ENCODE measurements at regions not wholly inside any gene's neighbourhood (a gene's known extent, or its start where the extent isn't known, plus 50 kb on each side); places are given as distances from the start of the nearest gene placed in this dataset.
"Not testable (repeated sequence)": the region's sequence is repeated elsewhere in the genome, so short reads cannot be mapped to it uniquely, and the experiment has no call there.

DNA sequence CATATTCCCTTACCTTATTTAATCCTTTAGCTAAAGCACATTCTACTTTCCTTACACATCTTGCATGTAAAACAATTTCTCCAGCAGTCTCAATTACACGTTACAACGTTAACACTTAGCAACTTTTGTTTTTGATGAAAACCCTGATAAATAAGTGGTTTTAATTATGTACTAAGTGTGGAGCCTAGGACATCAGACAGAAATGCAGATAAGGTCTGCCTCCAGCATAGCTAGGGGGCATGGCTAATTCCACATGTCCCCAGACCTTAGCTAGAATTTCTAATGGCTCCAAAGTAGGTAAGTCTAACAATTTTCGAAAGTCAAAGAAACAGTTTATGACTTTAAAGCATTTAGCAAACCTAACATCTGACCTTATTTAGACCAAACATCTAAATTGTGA, 77.4 kb upstream of the TERB2 start:
- H3K4me3 ChIP-seq (ENCODE audit: low read depth, low read length), result no peak overlapping the region
- H3K27ac ChIP-seq, result no peak overlapping the region
- no peaks in the 10 kb centered on the region for H3K36me3 ChIP-seq (replicated peaks)
- H3K27me3 ChIP-seq (replicated peaks), result no peaks in the 10 kb centered on the region
- TF ChIP-seq, protein P1, sequence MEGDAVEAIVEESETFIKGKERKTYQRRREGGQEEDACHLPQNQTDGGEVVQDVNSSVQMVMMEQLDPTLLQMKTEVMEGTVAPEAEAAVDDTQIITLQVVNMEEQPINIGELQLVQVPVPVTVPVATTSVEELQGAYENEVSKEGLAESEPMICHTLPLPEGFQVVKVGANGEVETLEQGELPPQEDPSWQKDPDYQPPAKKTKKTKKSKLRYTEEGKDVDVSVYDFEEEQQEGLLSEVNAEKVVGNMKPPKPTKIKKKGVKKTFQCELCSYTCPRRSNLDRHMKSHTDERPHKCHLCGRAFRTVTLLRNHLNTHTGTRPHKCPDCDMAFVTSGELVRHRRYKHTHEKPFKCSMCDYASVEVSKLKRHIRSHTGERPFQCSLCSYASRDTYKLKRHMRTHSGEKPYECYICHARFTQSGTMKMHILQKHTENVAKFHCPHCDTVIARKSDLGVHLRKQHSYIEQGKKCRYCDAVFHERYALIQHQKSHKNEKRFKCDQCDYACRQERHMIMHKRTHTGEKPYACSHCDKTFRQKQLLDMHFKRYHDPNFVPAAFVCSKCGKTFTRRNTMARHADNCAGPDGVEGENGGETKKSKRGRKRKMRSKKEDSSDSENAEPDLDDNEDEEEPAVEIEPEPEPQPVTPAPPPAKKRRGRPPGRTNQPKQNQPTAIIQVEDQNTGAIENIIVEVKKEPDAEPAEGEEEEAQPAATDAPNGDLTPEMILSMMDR (IDR thresholded peaks at IDR 0.05; ENCODE audit: low read depth, low read length, missing control alignments), result no peak
- in situ Hi-C loops (cut with HindIII; ENCODE audit: low pct_ligation_motif_present, low sequenced_read_pairs), result no loop called here
- DNase-seq, result no peak

DNA sequence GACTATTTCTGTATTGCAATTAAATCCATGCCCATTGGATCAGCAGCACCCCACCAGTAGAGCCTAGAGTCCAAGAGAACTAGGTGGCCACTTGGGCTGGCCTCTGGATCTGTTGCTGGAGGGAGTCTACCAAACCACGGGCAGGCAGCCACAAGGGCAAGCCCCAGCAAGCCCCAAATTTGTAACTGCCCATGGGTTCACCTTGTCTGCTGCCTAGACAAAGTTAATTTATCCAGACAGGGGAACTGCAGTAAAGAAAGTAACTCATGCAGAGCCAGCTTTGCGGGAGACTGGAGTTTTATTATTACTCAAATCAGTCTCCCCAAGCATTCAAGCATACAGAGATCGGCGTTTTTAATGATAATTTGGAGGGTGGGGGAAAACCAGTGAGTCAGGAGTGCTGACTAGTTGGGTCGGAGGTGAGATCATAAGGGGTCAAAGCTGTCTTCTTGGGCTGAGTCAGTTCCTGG, 74.0 kb upstream of the TERB2 start:
- Histone ChIP-seq H3K4me3 (ENCODE audit: low read depth, low read length) (no peak overlapping the region), H3K27me3 (replicated peaks) (no peaks in the 10 kb centered on the region), H3K27ac (no peak overlapping the region), H3K36me3 (replicated peaks) (no peaks in the 10 kb centered on the region)
- DNase-seq, result no peak
- in situ Hi-C loops (cut with HindIII; ENCODE audit: low pct_ligation_motif_present, low sequenced_read_pairs), result no loop called here
- TF ChIP-seq, protein P1 (IDR thresholded peaks at IDR 0.05; ENCODE audit: low read depth, low read length, missing control alignments), result no peak

DNA sequence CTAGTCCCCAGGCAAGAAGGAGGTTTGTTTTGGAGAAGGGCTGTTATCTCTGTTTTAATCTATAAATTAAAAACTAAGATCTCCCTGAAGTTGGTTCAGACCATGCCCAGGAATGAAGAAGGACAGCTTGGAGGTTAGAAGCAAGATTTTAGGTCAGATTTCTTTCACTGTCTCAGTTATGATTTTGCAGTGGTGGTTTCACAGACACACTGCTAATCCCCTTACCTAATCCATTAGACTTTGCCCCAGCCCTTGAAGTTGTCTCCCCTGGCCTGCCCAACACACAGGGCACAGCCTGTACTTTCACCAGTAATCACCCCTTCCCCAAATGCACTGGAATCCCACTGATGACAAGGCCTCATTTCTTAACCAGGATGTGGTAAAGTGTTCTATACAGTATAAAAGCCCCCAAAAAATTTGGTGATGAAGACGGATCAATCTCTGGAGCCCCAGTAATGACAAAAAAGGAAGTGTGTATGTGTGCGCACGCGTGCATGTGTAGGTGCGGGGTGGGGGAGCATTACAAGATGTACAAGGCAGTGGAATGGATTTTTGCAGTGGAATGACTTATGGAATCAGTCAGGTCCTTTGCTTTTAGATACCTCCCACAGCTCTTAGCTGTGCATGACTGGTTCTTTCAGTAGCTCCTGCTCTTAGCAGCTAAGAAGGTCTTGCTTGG, 73.1 kb upstream of the TERB2 start:
- Histone ChIP-seq H3K4me3 (ENCODE audit: low read depth, low read length) (no peak overlapping the region), H3K27me3 (replicated peaks) (no peaks in the 10 kb centered on the region), H3K36me3 (replicated peaks) (no peaks in the 10 kb centered on the region), H3K27ac (no peak overlapping the region)
- TF ChIP-seq, protein P1 (IDR thresholded peaks at IDR 0.05; ENCODE audit: low read depth, low read length, missing control alignments), result no peak
- in situ Hi-C loops (cut with HindIII; ENCODE audit: low pct_ligation_motif_present, low sequenced_read_pairs), result no loop called here
- no peak for DNase-seq

DNA sequence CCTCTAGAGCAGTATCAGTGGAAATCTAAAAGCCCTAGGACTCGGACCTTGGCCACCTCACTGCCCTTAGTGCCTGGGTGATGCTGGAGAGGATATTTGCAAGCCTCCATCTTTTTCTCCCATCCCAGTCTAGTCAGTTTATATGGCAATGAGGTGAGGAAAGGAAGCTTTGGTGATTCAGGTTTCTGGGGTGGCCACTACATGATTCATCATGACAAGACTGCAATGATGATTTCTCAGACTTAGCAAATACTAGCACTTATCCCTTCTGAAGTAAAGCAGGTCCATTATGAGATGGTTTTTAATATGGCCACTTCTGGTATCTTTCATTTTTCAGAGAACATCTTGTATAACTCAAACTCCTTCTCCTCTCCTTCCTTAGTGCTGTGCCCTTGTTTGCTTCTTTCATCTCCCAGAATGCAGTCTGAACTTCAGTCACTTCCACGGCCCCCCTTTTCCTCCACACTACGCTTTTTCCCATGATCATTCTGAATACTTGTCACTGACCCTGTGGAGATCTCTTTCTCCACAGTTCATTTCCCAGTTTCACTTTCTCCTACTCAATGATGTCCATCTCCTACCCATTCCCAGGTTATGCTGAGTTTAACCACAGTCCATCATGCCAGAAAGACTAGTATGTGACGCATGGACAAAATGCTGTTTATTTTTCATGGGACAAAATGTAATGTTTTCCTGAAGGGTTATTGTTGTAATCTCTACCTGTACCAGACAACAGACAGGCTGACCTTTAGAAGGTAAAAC, 57.4 kb upstream of the TERB2 start:
- DNase-seq; H3K27me3 ChIP-seq (replicated peaks); H3K36me3 ChIP-seq (replicated peaks); in situ Hi-C loops (cut with HindIII; ENCODE audit: low pct_ligation_motif_present, low sequenced_read_pairs); H3K27ac ChIP-seq; H3K4me3 ChIP-seq (ENCODE audit: low read depth, low read length): not testable (repeated sequence)

DNA sequence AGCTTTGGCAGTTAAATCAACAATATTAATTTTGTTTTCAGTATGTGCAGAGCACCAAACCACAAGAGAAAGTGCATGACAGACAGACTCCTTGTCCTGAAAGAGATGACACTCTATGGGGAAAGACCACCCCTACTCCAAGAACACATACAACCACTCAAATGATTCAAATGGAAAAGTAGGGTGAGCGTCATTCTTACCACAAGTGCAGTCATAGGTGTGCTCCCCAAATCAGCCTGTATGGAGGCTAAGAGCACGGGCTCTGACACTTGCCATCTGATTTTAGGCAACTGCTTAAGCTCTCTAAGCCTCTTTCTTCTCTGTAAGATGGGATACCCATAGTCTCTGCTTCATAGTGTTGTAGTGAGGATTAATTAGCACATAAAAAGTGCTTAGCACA, 56.7 kb upstream of the TERB2 start:
- DNase-seq; H3K27me3 ChIP-seq (replicated peaks); in situ Hi-C loops (cut with HindIII; ENCODE audit: low pct_ligation_motif_present, low sequenced_read_pairs); H3K36me3 ChIP-seq (replicated peaks); H3K27ac ChIP-seq; H3K4me3 ChIP-seq (ENCODE audit: low read depth, low read length): not testable (repeated sequence)

DNA sequence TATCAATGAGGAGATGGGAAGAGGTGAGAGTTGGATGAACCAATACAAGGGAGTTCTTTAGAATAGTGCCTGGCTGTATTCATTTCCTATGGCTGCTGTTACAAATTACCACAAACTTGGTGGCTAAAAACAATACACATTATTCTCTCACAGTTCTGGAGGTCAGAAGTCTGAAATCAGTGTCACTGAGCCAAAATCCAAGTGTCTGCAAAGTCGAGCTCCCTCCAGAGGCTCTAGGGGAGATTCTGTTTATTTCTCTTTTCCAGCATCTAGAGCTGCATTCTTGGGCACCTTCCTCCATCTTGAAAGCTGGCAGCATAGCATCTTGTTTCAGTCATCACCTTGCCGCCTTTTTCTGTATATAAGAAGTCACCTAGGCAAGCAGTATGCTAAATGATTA, 55.7 kb upstream of the TERB2 start:
- in situ Hi-C loops (cut with HindIII; ENCODE audit: low pct_ligation_motif_present, low sequenced_read_pairs); DNase-seq; H3K4me3 ChIP-seq (ENCODE audit: low read depth, low read length); H3K27me3 ChIP-seq (replicated peaks); H3K27ac ChIP-seq; H3K36me3 ChIP-seq (replicated peaks): not testable (repeated sequence)

DNA sequence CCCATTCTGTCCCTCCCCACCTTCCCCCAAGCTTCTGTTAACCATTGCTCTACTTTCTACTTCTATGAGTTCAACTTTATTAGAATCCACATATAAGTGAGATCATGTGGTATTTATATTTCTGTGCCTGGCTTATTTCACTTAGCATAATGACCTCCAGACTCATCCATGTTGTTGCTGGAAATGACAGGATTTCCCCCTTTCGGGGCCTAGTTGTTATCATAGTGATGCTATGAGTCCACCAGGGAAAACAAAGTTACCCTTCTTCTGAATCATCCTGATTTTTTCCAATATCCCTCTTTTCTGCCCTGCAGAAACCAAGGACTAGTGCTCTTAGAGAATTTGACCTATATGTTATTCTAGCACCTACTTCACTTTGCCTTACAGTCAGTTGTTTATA, 53.2 kb upstream of the TERB2 start:
- in situ Hi-C loops (cut with HindIII; ENCODE audit: low pct_ligation_motif_present, low sequenced_read_pairs), result not testable (repeated sequence)

DNA sequence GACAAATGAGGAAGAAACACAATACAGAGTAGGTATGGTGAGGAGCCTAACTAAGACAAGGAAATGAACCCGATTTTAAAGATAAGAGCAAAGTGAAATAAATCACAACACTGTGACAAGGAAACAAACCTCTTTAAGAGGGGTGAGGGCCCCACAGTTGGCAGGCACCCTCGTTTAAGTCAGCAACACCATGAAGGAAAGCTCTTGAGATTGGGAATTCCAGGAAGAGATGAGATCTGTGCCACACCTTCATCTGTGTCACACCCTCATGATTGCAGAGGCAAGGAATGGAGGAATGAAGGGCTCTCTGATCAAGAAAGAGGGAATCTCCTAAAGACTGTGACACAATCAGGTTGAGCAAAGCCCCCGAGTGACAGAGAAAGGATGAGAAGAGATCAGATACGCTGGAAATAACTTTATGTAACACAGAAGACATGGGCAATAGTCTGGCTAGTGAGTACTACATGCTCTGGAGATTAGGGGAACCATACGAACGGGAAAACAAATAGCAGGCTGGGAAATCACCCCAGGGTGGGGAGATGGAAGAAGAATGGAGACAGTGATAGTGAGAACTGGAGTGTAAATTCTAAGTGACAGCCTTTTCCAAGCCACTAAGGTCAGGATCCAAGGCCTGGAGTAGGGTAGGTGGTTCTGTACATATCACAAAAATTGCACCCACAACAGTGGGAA, 51.7 kb upstream of the TERB2 start:
- DNase-seq; H3K27ac ChIP-seq; H3K36me3 ChIP-seq (replicated peaks); H3K4me3 ChIP-seq (ENCODE audit: low read depth, low read length); in situ Hi-C loops (cut with HindIII; ENCODE audit: low pct_ligation_motif_present, low sequenced_read_pairs); H3K27me3 ChIP-seq (replicated peaks): not testable (repeated sequence)

More for the DNA sequence above, 53.2 kb upstream of the TERB2 start:
- not testable (repeated sequence) for H3K4me3 ChIP-seq (ENCODE audit: low read depth, low read length); H3K36me3 ChIP-seq (replicated peaks); H3K27ac ChIP-seq; H3K27me3 ChIP-seq (replicated peaks)
- DNase-seq, result peak; percentile 46

Measured in brain microvascular endothelial cell (primary cell).